ENCODE measurements at regions not wholly inside any gene's neighbourhood (a gene's known extent, or its start where the extent isn't known, plus 50 kb on each side); places are given as distances from the start of the nearest gene placed in this dataset.
A peak's percentile ranks its signal among the peaks of the same experiment; 100 is the strongest.

GRCh38 chr9:113646946-113647914 is 183.7 kb downstream of the RGS3 start:
- no peak for DNase-seq (ENCODE audit: low read depth in 2 of 2)

- no peak for DNase-seq (ENCODE audit: low read depth in 2 of 2)
Observed at GRCh38 chr9:113648048-113648447, 184.5 kb downstream of the RGS3 start.

- no peak for DNase-seq (ENCODE audit: low read depth in 2 of 2)
Observed at GRCh38 chr9:113648586-113648985, 185.1 kb downstream of the RGS3 start.

GRCh38 chr9:113649054-113649453 is 185.5 kb downstream of the RGS3 start:
- DNase-seq (ENCODE audit: low read depth in 2 of 2), result no peak

- DNase-seq (ENCODE audit: low read depth in 2 of 2), result no peak
Observed at GRCh38 chr9:113649855-113650206, 186.3 kb downstream of the RGS3 start.

- no peak for DNase-seq (ENCODE audit: low read depth in 2 of 2)
Observed at GRCh38 chr9:113650207-113651131, 186.9 kb downstream of the RGS3 start.

GRCh38 chr9:113651896-113652295 is 188.4 kb downstream of the RGS3 start:
- no peak for DNase-seq (ENCODE audit: low read depth in 2 of 2)

GRCh38 chr9:113652355-113653152 is 189.0 kb downstream of the RGS3 start:
- no peak for DNase-seq (ENCODE audit: low read depth in 2 of 2)

- no peak for DNase-seq (ENCODE audit: low read depth in 2 of 2)
Observed at GRCh38 chr9:113653746-113654604, 190.4 kb downstream of the RGS3 start.

GRCh38 chr9:113654605-113655428 is 191.3 kb downstream of the RGS3 start:
- DNase-seq (ENCODE audit: low read depth in 2 of 2), result no peak

GRCh38 chr9:113656771-113657670 is 193.5 kb downstream of the RGS3 start:
- DNase-seq (ENCODE audit: low read depth in 2 of 2), result no peak

GRCh38 chr9:113657765-113658544 is 194.4 kb downstream of the RGS3 start:
- peak; percentile 58 to 65 for DNase-seq (ENCODE audit: low read depth in 2 of 2)

- no peak for DNase-seq (ENCODE audit: low read depth in 2 of 2)
Observed at GRCh38 chr9:113658545-113658895, 195.0 kb downstream of the RGS3 start.

- no peak for DNase-seq (ENCODE audit: low read depth in 2 of 2)
Observed at GRCh38 chr9:113659039-113659438, 195.5 kb downstream of the RGS3 start.

- no peak for DNase-seq (ENCODE audit: low read depth in 2 of 2)
Observed at GRCh38 chr9:113659740-113660139, 196.2 kb downstream of the RGS3 start.

- no peak for DNase-seq (ENCODE audit: low read depth in 2 of 2)
Observed at GRCh38 chr9:113660196-113660595, 196.7 kb downstream of the RGS3 start.

GRCh38 chr9:113661074-113661473 is 197.5 kb downstream of the RGS3 start:
- no peak for DNase-seq (ENCODE audit: low read depth in 2 of 2)

Measured in stimulated activated CD8-positive, alpha-beta memory T cell treated with anti-CD3 and anti-CD28 coated beads, Interleukin-15, amount 100 ng/mL, for 48 hours (primary cell).